ENCODE measurements at regions not wholly inside any gene's neighbourhood (a gene's known extent, or its start where the extent isn't known, plus 50 kb on each side); places are given as distances from the start of the nearest gene placed in this dataset.

GRCh38 chr7:119620769-119621168 lies 652.2 kb upstream of the KCND2 start:
- TF ChIP-seq MAX (IDR thresholded peaks at IDR 0.05), result no peak
- no peak for TF ChIP-seq EGR1 (IDR thresholded peaks at IDR 0.05; ENCODE audit: low read depth in 2 of 2)
- no peak for TF ChIP-seq REST (IDR thresholded peaks at IDR 0.05)
- TF ChIP-seq RAD21 (IDR thresholded peaks at IDR 0.05), result no peak
- TF ChIP-seq CTCF (IDR thresholded peaks at IDR 0.05; ENCODE audit: low read depth, low read length, missing input control), result no peak
- no peak for TF ChIP-seq GABPA (IDR thresholded peaks at IDR 0.05 in 1 of 2, conservative IDR thresholded peaks at IDR 0.05 in 1 of 2)
- no peak for TF ChIP-seq YY1 (IDR thresholded peaks at IDR 0.05)
- TF ChIP-seq ATF3 (IDR thresholded peaks at IDR 0.05), result no peak
- TF ChIP-seq ZBTB33 (IDR thresholded peaks at IDR 0.05), result no peak

Data from liver (tissue), 3 donors.